Karpas-422 (cell line): ENCODE measurements at regions not wholly inside any gene's neighbourhood (a gene's known extent, or its start where the extent isn't known, plus 50 kb on each side); places are given as distances from the start of the nearest gene placed in this dataset.

Experiments used
- DNase-seq: peaks from one replicate; pipeline ENCODE4 v3.0.0-alpha.2; 2015
- H2AFZ ChIP-seq: fragments of 200-600 bp; sonication (generic); 2 replicates; pipeline ENCODE4 v1.6.1; 2014; ENCODE audit warnings: antibody characterized with exemption, low read length, mixed read lengths
- H3K27ac ChIP-seq: fragments of 200-600 bp; sonication (generic); 2 replicates; pipeline ENCODE4 v1.5.1; 2014; ENCODE audit warnings: mild to moderate bottlenecking, low read length, moderate library complexity
- H3K27me3 ChIP-seq: fragments of 200-600 bp; sonication (generic); 2 replicates; pipeline ENCODE4 v1.6.1; 2014; ENCODE audit warnings: low read length, mixed read lengths
- H3K36me3 ChIP-seq: fragments of 200-600 bp; sonication (generic); 2 replicates; pipeline ENCODE4 v1.6.1; 2014; ENCODE audit warnings: low read length, mixed read lengths; ENCODE audit not compliant: insufficient read depth
- H3K4me1 ChIP-seq: fragments of 200-600 bp; sonication (generic); 2 replicates; pipeline ENCODE4 v1.6.1; 2014; ENCODE audit warnings: mild to moderate bottlenecking, low read length, mixed read lengths
- H3K4me2 ChIP-seq: fragments of 200-600 bp; sonication (generic); 2 replicates; pipeline ENCODE4 v1.6.1; 2014; ENCODE audit warnings: low read length, low read depth, mild to moderate bottlenecking; ENCODE audit not compliant: poor library complexity, severe bottlenecking
- H3K4me3 ChIP-seq: fragments of 200-600 bp; sonication (generic); 2 replicates; pipeline ENCODE4 v1.5.1; 2014; ENCODE audit warnings: mild to moderate bottlenecking, antibody characterized with exemption, low read length, mixed read lengths
- H3K79me2 ChIP-seq: fragments of 200-600 bp; sonication (generic); 2 replicates; pipeline ENCODE4 v1.6.1; 2014; ENCODE audit warnings: mild to moderate bottlenecking, low read length, mixed read lengths
- H3K9ac ChIP-seq: fragments of 200-600 bp; sonication (generic); 2 replicates; pipeline ENCODE4 v1.6.0; 2014; ENCODE audit warnings: low read length
- H3K9me2 ChIP-seq: fragments of 200-600 bp; sonication (generic), shearing (Covaris generic); replicated peaks from 2 replicates; pipeline ENCODE4 v1.6.0; 2014; ENCODE audit warnings: mild to moderate bottlenecking, low read length, moderate library complexity; ENCODE audit not compliant: insufficient read depth
- H3K9me3 ChIP-seq: fragments of 300-700, 200-600 bp; sonication (generic); 2 replicates; pipeline ENCODE4 v1.6.1; 2014; ENCODE audit warnings: low read length, mixed read lengths
- H4K20me1 ChIP-seq: fragments of 200-600 bp; sonication (generic); 2 replicates; pipeline ENCODE4 v1.6.1; 2014; ENCODE audit warnings: mild to moderate bottlenecking, antibody characterized with exemption, low read length, low read depth; ENCODE audit not compliant: insufficient read depth

DNA sequence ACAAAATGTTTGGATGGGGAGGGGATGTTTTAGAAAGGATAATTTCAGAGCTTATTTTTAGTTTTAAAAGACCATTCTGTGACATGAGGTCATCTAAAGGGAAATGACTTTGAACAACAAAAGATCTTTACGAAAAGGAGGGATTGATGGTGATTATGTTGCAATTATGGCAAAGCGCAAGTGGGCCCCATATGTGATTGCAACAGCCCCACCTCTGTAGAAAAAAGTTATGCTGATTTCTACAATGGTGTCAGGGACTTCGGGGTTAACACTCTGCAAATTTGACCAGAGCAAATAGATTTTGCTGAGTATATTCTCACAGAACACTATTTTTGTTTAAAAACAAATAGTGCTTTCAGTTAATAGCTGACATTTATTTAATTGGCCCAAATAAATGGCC lies 312.8 kb downstream of the NSG2 start:
- no peaks in the 10 kb centered on the region for H3K36me3 ChIP-seq
- no peaks in the 10 kb centered on the region for H3K4me1 ChIP-seq
- H2AFZ ChIP-seq, result no peak overlapping the region
- H3K9me3 ChIP-seq, result peaks cover 6% of the 10 kb centered on the region; the same call in 1 of the 2 replicates
- H3K4me3 ChIP-seq, result no peak overlapping the region
- no peak overlapping the region for H3K27ac ChIP-seq
- H3K9me2 ChIP-seq, result no peaks in the 10 kb centered on the region
- no peaks in the 10 kb centered on the region for H3K79me2 ChIP-seq
- DNase-seq, result no peak
- H3K9ac ChIP-seq, result no peak overlapping the region
- no peak overlapping the region for H3K4me2 ChIP-seq
- no peaks in the 10 kb centered on the region for H3K27me3 ChIP-seq
- H4K20me1 ChIP-seq, result no peaks in the 10 kb centered on the region

GRCh38 chr5:174359071-174359470 lies 313.6 kb downstream of the NSG2 start:
- Histone ChIP-seq H3K36me3 (no peaks in the 10 kb centered on the region), H3K9ac (no peak overlapping the region), H2AFZ (no peak overlapping the region), H3K4me2 (no peak overlapping the region), H3K27ac (no peak overlapping the region), H4K20me1 (no peaks in the 10 kb centered on the region), H3K4me3 (no peak overlapping the region), H3K79me2 (no peaks in the 10 kb centered on the region), H3K9me2 (no peaks in the 10 kb centered on the region), H3K4me1 (no peaks in the 10 kb centered on the region), H3K9me3 (peaks cover 6% of the 10 kb centered on the region; the same call in 1 of the 2 replicates), H3K27me3 (no peaks in the 10 kb centered on the region)
- DNase-seq, result no peak

DNA sequence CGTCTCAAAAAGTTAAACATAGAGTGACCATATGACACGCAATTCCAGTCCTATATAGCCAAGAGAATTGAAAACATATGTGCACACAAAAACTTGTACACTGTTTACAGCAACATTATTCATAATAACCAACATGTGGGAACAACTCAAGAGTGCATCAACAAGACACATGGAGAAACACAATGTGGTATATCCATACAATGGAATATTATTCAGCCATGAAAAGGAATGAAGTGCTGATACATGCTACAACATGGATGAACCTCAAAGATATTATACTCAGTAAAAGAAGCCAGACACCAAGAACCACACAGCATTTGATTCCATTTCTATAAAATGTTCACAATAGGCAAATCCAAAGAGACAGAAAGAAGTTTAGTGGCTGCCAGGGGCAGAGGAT lies 317.0 kb downstream of the NSG2 start:
- Histone ChIP-seq H2AFZ (no peak overlapping the region), H3K27ac (no peak overlapping the region), H3K27me3 (no peaks in the 10 kb centered on the region), H3K9ac (no peak overlapping the region), H3K36me3 (no peaks in the 10 kb centered on the region), H4K20me1 (no peaks in the 10 kb centered on the region), H3K4me3 (no peak overlapping the region), H3K4me2 (no peak overlapping the region), H3K9me3 (peaks cover 6% of the 10 kb centered on the region; the same call in 1 of the 2 replicates), H3K9me2 (no peaks in the 10 kb centered on the region), H3K4me1 (no peaks in the 10 kb centered on the region), H3K79me2 (no peaks in the 10 kb centered on the region)
- DNase-seq, result no peak

GRCh38 chr5:174363934-174364333 lies 318.4 kb downstream of the NSG2 start:
- Histone ChIP-seq H3K79me2 (no peaks in the 10 kb centered on the region), H3K9ac (no peak overlapping the region), H4K20me1 (no peaks in the 10 kb centered on the region), H3K36me3 (no peaks in the 10 kb centered on the region), H3K4me3 (no peak overlapping the region), H3K9me3 (peaks cover 6% of the 10 kb centered on the region; the same call in 1 of the 2 replicates), H2AFZ (no peak overlapping the region), H3K4me2 (no peak overlapping the region), H3K4me1 (no peaks in the 10 kb centered on the region), H3K27me3 (no peaks in the 10 kb centered on the region), H3K9me2 (no peaks in the 10 kb centered on the region), H3K27ac (no peak overlapping the region)
- DNase-seq, result no peak

- no peak overlapping the region for H3K27ac ChIP-seq
- no peaks in the 10 kb centered on the region for H3K4me1 ChIP-seq
- H2AFZ ChIP-seq, result no peak overlapping the region
- H3K9me3 ChIP-seq, result peaks cover 6% of the 10 kb centered on the region; the same call in 1 of the 2 replicates
- no peaks in the 10 kb centered on the region for H4K20me1 ChIP-seq
- no peak for DNase-seq
- no peaks in the 10 kb centered on the region for H3K36me3 ChIP-seq
- H3K79me2 ChIP-seq, result no peaks in the 10 kb centered on the region
- H3K27me3 ChIP-seq, result no peaks in the 10 kb centered on the region
- H3K4me3 ChIP-seq, result no peak overlapping the region
- H3K9ac ChIP-seq, result no peak overlapping the region
- no peaks in the 10 kb centered on the region for H3K9me2 ChIP-seq
- no peak overlapping the region for H3K4me2 ChIP-seq
Observed at GRCh38 chr5:174364676-174365075, 319.2 kb downstream of the NSG2 start.

GRCh38 chr5:174371600-174372094 lies 326.1 kb downstream of the NSG2 start:
- Histone ChIP-seq H3K4me1 (peaks cover 4% of the 10 kb centered on the region; the same call in 1 of the 2 replicates), H3K27ac (no peak overlapping the region), H3K36me3 (no peaks in the 10 kb centered on the region), H3K4me3 (no peak overlapping the region), H3K9ac (no peak overlapping the region), H3K9me2 (no peaks in the 10 kb centered on the region), H2AFZ (no peak overlapping the region), H3K79me2 (no peaks in the 10 kb centered on the region), H4K20me1 (no peaks in the 10 kb centered on the region), H3K27me3 (no peaks in the 10 kb centered on the region), H3K4me2 (no peak overlapping the region), H3K9me3 (no peaks in the 10 kb centered on the region)
- no peak for DNase-seq

DNA sequence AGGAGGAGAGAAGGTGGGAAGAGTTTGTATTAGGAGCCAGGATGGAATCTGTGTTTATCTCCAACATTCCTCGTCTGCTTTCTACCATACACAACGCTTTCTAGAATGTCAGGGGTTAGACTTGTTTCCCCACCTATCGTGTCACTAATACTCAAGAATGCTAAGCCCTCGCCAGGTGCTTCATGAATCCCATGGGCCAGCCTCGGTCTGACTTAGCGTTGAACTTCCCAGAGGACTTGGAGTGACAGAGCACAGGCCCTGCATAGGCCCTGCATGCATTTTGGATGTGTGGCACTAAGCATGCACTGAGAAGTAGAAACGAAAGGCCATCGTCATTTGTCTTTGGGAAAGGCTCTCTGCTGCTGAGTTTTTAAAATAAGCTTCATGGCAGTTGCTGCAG lies 328.7 kb downstream of the NSG2 start:
- Histone ChIP-seq H4K20me1 (no peaks in the 10 kb centered on the region), H3K79me2 (no peaks in the 10 kb centered on the region), H3K36me3 (no peaks in the 10 kb centered on the region), H2AFZ (no peak overlapping the region), H3K9ac (no peak overlapping the region), H3K4me2 (no peak overlapping the region), H3K27ac (no peak overlapping the region), H3K9me2 (no peaks in the 10 kb centered on the region), H3K9me3 (no peaks in the 10 kb centered on the region), H3K4me3 (no peak overlapping the region), H3K27me3 (no peaks in the 10 kb centered on the region), H3K4me1 (peaks cover 4% of the 10 kb centered on the region; the same call in 1 of the 2 replicates)
- DNase-seq, result no peak

DNA sequence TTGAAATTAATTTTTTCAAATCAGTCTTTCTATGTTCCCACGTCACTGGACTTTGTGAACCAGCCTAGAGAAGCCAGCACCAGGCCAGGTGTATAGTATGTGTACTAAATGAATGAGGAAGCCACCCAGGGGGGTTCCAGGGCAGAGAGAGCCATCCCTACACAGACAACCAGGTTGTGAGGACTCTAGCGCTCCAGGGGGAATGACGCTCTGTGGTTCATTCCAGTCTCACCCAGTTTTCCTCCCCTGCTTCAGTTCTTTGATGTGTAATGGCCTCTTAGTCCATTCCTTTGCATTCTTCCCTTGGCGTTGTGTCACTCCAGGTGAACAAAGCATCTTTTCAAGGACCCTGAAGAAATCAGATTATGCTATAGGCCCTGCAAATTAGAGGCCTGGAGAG lies 330.6 kb downstream of the NSG2 start:
- no peaks in the 10 kb centered on the region for H3K9me2 ChIP-seq
- no peak overlapping the region for H3K4me3 ChIP-seq
- H2AFZ ChIP-seq, result no peak overlapping the region
- no peaks in the 10 kb centered on the region for H3K36me3 ChIP-seq
- no peaks in the 10 kb centered on the region for H3K9me3 ChIP-seq
- no peak overlapping the region for H3K9ac ChIP-seq
- no peaks in the 10 kb centered on the region for H3K79me2 ChIP-seq
- no peaks in the 10 kb centered on the region for H3K27me3 ChIP-seq
- peaks cover 4% of the 10 kb centered on the region; the same call in 1 of the 2 replicates for H3K4me1 ChIP-seq
- no peak overlapping the region for H3K4me2 ChIP-seq
- H4K20me1 ChIP-seq, result no peaks in the 10 kb centered on the region
- no peak for DNase-seq
- no peak overlapping the region for H3K27ac ChIP-seq
